ENCODE measurements at regions not wholly inside any gene's neighbourhood (a gene's known extent, or its start where the extent isn't known, plus 50 kb on each side); places are given as distances from the start of the nearest gene placed in this dataset.
"Not testable (repeated sequence)": the region's sequence is repeated elsewhere in the genome, so short reads cannot be mapped to it uniquely, and the experiment has no call there.

GRCh38 chr4:27412613-27413012 lies 552.0 kb downstream of the STIM2 start:
- H3K9me3 ChIP-seq (ENCODE audit: insufficient read depth, low read length): peaks cover 7% of the 10 kb centered on the region; the same call in 1 of the 2 replicates
- H3K4me1 ChIP-seq (ENCODE audit: insufficient read depth, insufficient read length): no peaks in the 10 kb centered on the region
- H3K27me3 ChIP-seq (ENCODE audit: insufficient read depth, insufficient read length): no peaks in the 10 kb centered on the region
- no peak overlapping the region for H3K9ac ChIP-seq (ENCODE audit: insufficient read length, low read depth)
- H3K36me3 ChIP-seq (ENCODE audit: insufficient read depth, insufficient read length, low read length): no peaks in the 10 kb centered on the region
- DNase-seq (ENCODE audit: low read depth, low spot score): no peak
- no peak overlapping the region for H3K4me3 ChIP-seq (ENCODE audit: insufficient read length, low read depth)
- no peak for TF ChIP-seq ZNF274 (IDR thresholded peaks at IDR 0.05; ENCODE audit: low read depth, low read length)
- TF ChIP-seq YY1 (IDR thresholded peaks at IDR 0.05; ENCODE audit: insufficient read depth, insufficient read length): no peak
- no peak for TF ChIP-seq SUZ12 (IDR thresholded peaks at IDR 0.05; ENCODE audit: extremely low read depth, insufficient read depth, insufficient read length)

- peaks cover 14% of the 10 kb centered on the region; the same call in 1 of the 2 replicates for H3K9me3 ChIP-seq (ENCODE audit: insufficient read depth, low read length)
- no peaks in the 10 kb centered on the region for H3K27me3 ChIP-seq (ENCODE audit: insufficient read depth, insufficient read length)
- H3K4me3 ChIP-seq (ENCODE audit: insufficient read length, low read depth): no peak overlapping the region
- H3K9ac ChIP-seq (ENCODE audit: insufficient read length, low read depth): no peak overlapping the region
- H3K36me3 ChIP-seq (ENCODE audit: insufficient read depth, insufficient read length, low read length): no peaks in the 10 kb centered on the region
- no peaks in the 10 kb centered on the region for H3K4me1 ChIP-seq (ENCODE audit: insufficient read depth, insufficient read length)
- no peak for DNase-seq (ENCODE audit: low read depth, low spot score)
- TF ChIP-seq YY1 (IDR thresholded peaks at IDR 0.05; ENCODE audit: insufficient read depth, insufficient read length): no peak
- no peak for TF ChIP-seq ZNF274 (IDR thresholded peaks at IDR 0.05; ENCODE audit: low read depth, low read length)
- no peak for TF ChIP-seq SUZ12 (IDR thresholded peaks at IDR 0.05; ENCODE audit: extremely low read depth, insufficient read depth, insufficient read length)
Observed at GRCh38 chr4:27414887-27415731, 554.5 kb downstream of the STIM2 start.

- H3K9ac ChIP-seq (ENCODE audit: insufficient read length, low read depth): no peak overlapping the region
- H3K4me3 ChIP-seq (ENCODE audit: insufficient read length, low read depth): no peak overlapping the region
- H3K36me3 ChIP-seq (ENCODE audit: insufficient read depth, insufficient read length, low read length): no peaks in the 10 kb centered on the region
- no peaks in the 10 kb centered on the region for H3K4me1 ChIP-seq (ENCODE audit: insufficient read depth, insufficient read length)
- TF ChIP-seq ZNF274 (IDR thresholded peaks at IDR 0.05; ENCODE audit: low read depth, low read length) (no peak), SUZ12 (IDR thresholded peaks at IDR 0.05; ENCODE audit: extremely low read depth, insufficient read depth, insufficient read length) (no peak), YY1 (IDR thresholded peaks at IDR 0.05; ENCODE audit: insufficient read depth, insufficient read length) (no peak)
- no peaks in the 10 kb centered on the region for H3K27me3 ChIP-seq (ENCODE audit: insufficient read depth, insufficient read length)
- DNase-seq (ENCODE audit: low read depth, low spot score): no peak
- no peaks in the 10 kb centered on the region for H3K9me3 ChIP-seq (ENCODE audit: insufficient read depth, low read length)
Observed at GRCh38 chr4:27428661-27429060, 568.0 kb downstream of the STIM2 start.

GRCh38 chr4:27429364-27429871 lies 568.8 kb downstream of the STIM2 start:
- no peak overlapping the region for H3K4me3 ChIP-seq (ENCODE audit: insufficient read length, low read depth)
- H3K27me3 ChIP-seq (ENCODE audit: insufficient read depth, insufficient read length): no peaks in the 10 kb centered on the region
- H3K9ac ChIP-seq (ENCODE audit: insufficient read length, low read depth): no peak overlapping the region
- no peak for DNase-seq (ENCODE audit: low read depth, low spot score)
- H3K4me1 ChIP-seq (ENCODE audit: insufficient read depth, insufficient read length): no peaks in the 10 kb centered on the region
- no peaks in the 10 kb centered on the region for H3K36me3 ChIP-seq (ENCODE audit: insufficient read depth, insufficient read length, low read length)
- no peak for TF ChIP-seq YY1 (IDR thresholded peaks at IDR 0.05; ENCODE audit: insufficient read depth, insufficient read length)
- TF ChIP-seq ZNF274 (IDR thresholded peaks at IDR 0.05; ENCODE audit: low read depth, low read length): no peak
- no peak for TF ChIP-seq SUZ12 (IDR thresholded peaks at IDR 0.05; ENCODE audit: extremely low read depth, insufficient read depth, insufficient read length)
- H3K9me3 ChIP-seq (ENCODE audit: insufficient read depth, low read length): no peaks in the 10 kb centered on the region

- Histone ChIP-seq H3K9me3 (ENCODE audit: insufficient read depth, low read length) (no peaks in the 10 kb centered on the region), H3K4me1 (ENCODE audit: insufficient read depth, insufficient read length) (no peaks in the 10 kb centered on the region), H3K9ac (ENCODE audit: insufficient read length, low read depth) (no peak overlapping the region), H3K4me3 (ENCODE audit: insufficient read length, low read depth) (no peak overlapping the region), H3K27me3 (ENCODE audit: insufficient read depth, insufficient read length) (no peaks in the 10 kb centered on the region), H3K36me3 (ENCODE audit: insufficient read depth, insufficient read length, low read length) (no peaks in the 10 kb centered on the region)
- no peak for DNase-seq (ENCODE audit: low read depth, low spot score)
- no peak for TF ChIP-seq ZNF274 (IDR thresholded peaks at IDR 0.05; ENCODE audit: low read depth, low read length)
- TF ChIP-seq SUZ12 (IDR thresholded peaks at IDR 0.05; ENCODE audit: extremely low read depth, insufficient read depth, insufficient read length): no peak
- no peak for TF ChIP-seq YY1 (IDR thresholded peaks at IDR 0.05; ENCODE audit: insufficient read depth, insufficient read length)
Observed at GRCh38 chr4:27442146-27442545, 581.5 kb downstream of the STIM2 start.

GRCh38 chr4:27442661-27443060 lies 582.0 kb downstream of the STIM2 start:
- not testable (repeated sequence) for H3K9me3 ChIP-seq (ENCODE audit: insufficient read depth, low read length); H3K9ac ChIP-seq (ENCODE audit: insufficient read length, low read depth); H3K27me3 ChIP-seq (ENCODE audit: insufficient read depth, insufficient read length); H3K4me3 ChIP-seq (ENCODE audit: insufficient read length, low read depth); H3K4me1 ChIP-seq (ENCODE audit: insufficient read depth, insufficient read length); DNase-seq (ENCODE audit: low read depth, low spot score); H3K36me3 ChIP-seq (ENCODE audit: insufficient read depth, insufficient read length, low read length)

GRCh38 chr4:27463816-27464215 lies 603.2 kb downstream of the STIM2 start:
- no peak overlapping the region for H3K4me3 ChIP-seq (ENCODE audit: insufficient read length, low read depth)
- no peaks in the 10 kb centered on the region for H3K36me3 ChIP-seq (ENCODE audit: insufficient read depth, insufficient read length, low read length)
- TF ChIP-seq YY1 (IDR thresholded peaks at IDR 0.05; ENCODE audit: insufficient read depth, insufficient read length) (no peak), SUZ12 (IDR thresholded peaks at IDR 0.05; ENCODE audit: extremely low read depth, insufficient read depth, insufficient read length) (no peak), ZNF274 (IDR thresholded peaks at IDR 0.05; ENCODE audit: low read depth, low read length) (no peak)
- no peak for DNase-seq (ENCODE audit: low read depth, low spot score)
- H3K9me3 ChIP-seq (ENCODE audit: insufficient read depth, low read length): no peaks in the 10 kb centered on the region
- H3K4me1 ChIP-seq (ENCODE audit: insufficient read depth, insufficient read length): no peaks in the 10 kb centered on the region
- H3K27me3 ChIP-seq (ENCODE audit: insufficient read depth, insufficient read length): no peaks in the 10 kb centered on the region
- H3K9ac ChIP-seq (ENCODE audit: insufficient read length, low read depth): no peak overlapping the region

Measured in NT2/D1 (cell line).